ENCODE measurements at regions not wholly inside any gene's neighbourhood (a gene's known extent, or its start where the extent isn't known, plus 50 kb on each side); places are given as distances from the start of the nearest gene placed in this dataset.

- no peak for TF ChIP-seq CTCF (IDR thresholded peaks at IDR 0.05)
- TF ChIP-seq JUND (IDR thresholded peaks at IDR 0.05): no peak
- TF ChIP-seq FOXM1 (IDR thresholded peaks at IDR 0.05; ENCODE audit: low read depth): no peak
- TF ChIP-seq RCOR1 (IDR thresholded peaks at IDR 0.05; ENCODE audit: low read length): no peak
- TF ChIP-seq TCF12 (IDR thresholded peaks at IDR 0.05): no peak
- no peak for TF ChIP-seq FOXJ3 (CRISPR knock-in tag; IDR thresholded peaks at IDR 0.05)
- TF ChIP-seq GABPA (IDR thresholded peaks at IDR 0.05; ENCODE audit: low read depth): no peak
- TF ChIP-seq MAX (IDR thresholded peaks at IDR 0.05; ENCODE audit: low read depth): no peak
Measured at GRCh38 chr6:927157-927556, 234.2 kb upstream of the EXOC2 start.

Measured in SK-N-SH (cell line).